CD14-positive monocyte (primary cell): ENCODE measurements at regions not wholly inside any gene's neighbourhood (a gene's known extent, or its start where the extent isn't known, plus 50 kb on each side); places are given as distances from the start of the nearest gene placed in this dataset.

Experiments
- DNase-seq, 3 donors: peaks; one replicate each; pipeline ENCODE4 v3.0.0-alpha.2; 2011 to 2022
- H2AFZ ChIP-seq: 2 replicates; pipeline ENCODE4 v1.6.0; 2012; ENCODE audit warnings: mild to moderate bottlenecking, low read depth, low read length, inconsistent platforms; ENCODE audit not compliant: insufficient read depth, poor library complexity, severe bottlenecking
- H3K27ac ChIP-seq, 2 donors: 1 replicate in 1 of 2; 2 replicates in 1 of 2; pipeline ENCODE4 v1.5.1; 2012 to 2013; ENCODE audit warnings: low read length in 2 of 2, control low read depth in 1 of 2, inconsistent platforms in 1 of 2, low read depth in 1 of 2, mild to moderate bottlenecking in 1 of 2
- H3K27me3 ChIP-seq, 2 donors: one replicate each; pipeline versions ENCODE4 v1.6.0 to v1.6.1; 2011 to 2013; ENCODE audit warnings: low read length in 2 of 2; ENCODE audit not compliant: control insufficient read depth in 2 of 2, insufficient read depth in 2 of 2
- H3K36me3 ChIP-seq, 2 donors: replicated peaks in 1 of 2; 1 replicate in 1 of 2; 2 replicates in 1 of 2; pipeline versions ENCODE4 v1.5.1 to v1.6.1; 2012 to 2013; ENCODE audit warnings: low read length in 2 of 2, control low read depth in 1 of 2, inconsistent platforms in 1 of 2, mild to moderate bottlenecking in 1 of 2; ENCODE audit not compliant: insufficient read depth in 2 of 2, control insufficient read depth in 1 of 2
- H3K4me1 ChIP-seq, 2 donors: 1 replicate in 1 of 2; 2 replicates in 1 of 2; pipeline versions ENCODE4 v1.5.1 to v1.6.1; 2012 to 2013; ENCODE audit warnings: low read length in 2 of 2, control low read depth in 1 of 2, inconsistent platforms in 1 of 2, mild to moderate bottlenecking in 1 of 2, moderate library complexity in 1 of 2; ENCODE audit not compliant: insufficient read depth in 2 of 2, control insufficient read depth in 1 of 2
- H3K4me2 ChIP-seq: replicated peaks from 2 replicates; pipeline ENCODE3; 2012; ENCODE audit warnings: low read length, moderate library complexity, mild to moderate bottlenecking; ENCODE audit not compliant: poor library complexity, severe bottlenecking; ENCODE audit errors: extremely low read depth
- H3K4me3 ChIP-seq, 3 experiments: fragments of 200-600 bp in 1 of 3; sonication (generic) in 1 of 3; replicated peaks in 1 of 3; 1 replicate in 2 of 3; 2 replicates in 1 of 3; pipeline ENCODE4 v1.5.1; 2011 to 2013; ENCODE audit warnings: low read length in 3 of 3, mild to moderate bottlenecking in 3 of 3, control low read depth in 2 of 3, low read depth in 2 of 3, inconsistent platforms in 1 of 3, moderate library complexity in 1 of 3
- H3K79me2 ChIP-seq: 2 replicates; pipeline ENCODE4 v1.6.0; 2012; ENCODE audit warnings: mild to moderate bottlenecking, control low read depth, inconsistent platforms, low read length, moderate library complexity; ENCODE audit not compliant: insufficient read depth
- H3K9ac ChIP-seq: 2 replicates; pipeline ENCODE4 v1.6.0; 2017; ENCODE audit warnings: low read length, mild to moderate bottlenecking; ENCODE audit not compliant: insufficient read depth, poor library complexity, severe bottlenecking
- H3K9me3 ChIP-seq, 2 donors: replicated peaks in 1 of 2; 1 replicate in 1 of 2; 2 replicates in 1 of 2; pipeline versions ENCODE4 v1.5.1 to v1.6.1; 2012 to 2013; ENCODE audit warnings: low read length in 2 of 2, control low read depth in 1 of 2; ENCODE audit not compliant: control insufficient read depth in 1 of 2, insufficient read depth in 1 of 2
- H4K20me1 ChIP-seq: 2 replicates; pipeline ENCODE4 v1.6.0; 2012; ENCODE audit warnings: mild to moderate bottlenecking, low read length, control low read depth, moderate library complexity; ENCODE audit not compliant: insufficient read depth
- H3K27ac Mint-ChIP-seq, 7 donors: one replicate each; pipeline ENCODE4 v1.8.0; 2020; ENCODE audit warnings: mild to moderate bottlenecking in 7 of 7, mixed read lengths in 7 of 7, moderate library complexity in 6 of 7, inconsistent platforms in 2 of 7
- H3K27me3 Mint-ChIP-seq, 3 donors: one replicate each; pipeline ENCODE4 v1.8.0; 2021 to 2022; ENCODE audit warnings: low read depth in 3 of 3, mild to moderate bottlenecking in 3 of 3, mixed read lengths in 3 of 3, moderate library complexity in 3 of 3, inconsistent platforms in 1 of 3
- H3K36me3 Mint-ChIP-seq, 2 donors: one replicate each; pipeline ENCODE4 v1.8.0; 2020; ENCODE audit warnings: mixed read lengths in 2 of 2, inconsistent platforms in 1 of 2, mild to moderate bottlenecking in 1 of 2
- H3K4me1 Mint-ChIP-seq: one replicate; pipeline ENCODE4 v1.8.0; 2020; ENCODE audit warnings: mild to moderate bottlenecking, mixed read lengths
- H3K4me3 Mint-ChIP-seq, 2 donors: one replicate each; pipeline ENCODE4 v1.8.0; 2020; ENCODE audit warnings: mild to moderate bottlenecking in 2 of 2, mixed read lengths in 2 of 2, moderate library complexity in 1 of 2
- H3K9me3 Mint-ChIP-seq, 7 donors: one replicate each; pipeline ENCODE4 v1.8.0; 2020 to 2022; ENCODE audit warnings: mixed read lengths in 7 of 7, mild to moderate bottlenecking in 6 of 7, moderate library complexity in 6 of 7, inconsistent platforms in 2 of 7
- CTCF ChIP-seq: fragments of 200-600 bp; IDR thresholded peaks from one replicate; pipeline ENCODE4 v1.8.0; 2022; ENCODE audit warnings: antibody characterized with exemption, mild to moderate bottlenecking
- WGBS: methylation state at CpG from one replicate; pipeline ENCODE4 v1.1.5; 2013; ENCODE audit warnings: missing lambda C conversion rate; ENCODE audit not compliant: insufficient coverage; 5-methylcytosine and 5-hydroxymethylcytosine counted together
- intact Hi-C, 2 donors: fragments of 100-400 bp; cut with micrococcal nuclease; formaldehyde crosslinking; loops; one replicate each; pipeline versions ENCODE4 v1.15.0 to v1.15.1; 2023

GRCh38 chr13:106941779-106942178 lies 373.8 kb upstream of the ARGLU1 start:
- intact Hi-C loops: no loop called here
- Histone ChIP-seq H3K4me3 (no peak overlapping the region), H3K9ac (no peak overlapping the region), H2AFZ (no peak overlapping the region), H3K9me3 (no peaks in the 10 kb centered on the region), H3K27me3 (no peaks in the 10 kb centered on the region), H3K4me1 (no peaks in the 10 kb centered on the region), H3K36me3 (no peaks in the 10 kb centered on the region), H3K79me2 (no peaks in the 10 kb centered on the region), H4K20me1 (no peaks in the 10 kb centered on the region), H3K27ac (no peak overlapping the region), H3K4me2 (no peak overlapping the region)
- Mint-ChIP-seq H3K9me3 (peaks cover 0 to 9% (median 2%) of the 10 kb centered on the region in 7 donors), H3K4me1 (no peaks in the 10 kb centered on the region), H3K4me3 (no peak overlapping the region), H3K36me3 (no peaks in the 10 kb centered on the region), H3K27me3 (no peaks in the 10 kb centered on the region), H3K27ac (no peak overlapping the region)
- 100% methylated on average over 1 of the region's 8 CpGs for WGBS
- TF ChIP-seq CTCF: no peak
- no peak for DNase-seq

GRCh38 chr13:106927421-106927820 lies 359.5 kb upstream of the ARGLU1 start:
- no peak for TF ChIP-seq CTCF
- Histone ChIP-seq H3K36me3 (no peaks in the 10 kb centered on the region), H3K27ac (no peak overlapping the region), H2AFZ (no peak overlapping the region), H3K9ac (no peak overlapping the region), H3K79me2 (no peaks in the 10 kb centered on the region), H3K4me2 (no peak overlapping the region), H3K4me1 (no peaks in the 10 kb centered on the region), H4K20me1 (no peaks in the 10 kb centered on the region), H3K4me3 (no peak overlapping the region), H3K27me3 (no peaks in the 10 kb centered on the region), H3K9me3 (no peaks in the 10 kb centered on the region)
- Mint-ChIP-seq H3K4me3 (no peak overlapping the region), H3K27ac (no peak overlapping the region), H3K27me3 (peaks cover 1 to 2% (median 1%) of the 10 kb centered on the region in 3 donors), H3K4me1 (no peaks in the 10 kb centered on the region), H3K9me3 (peaks cover 0 to 4% (median 1%) of the 10 kb centered on the region in 7 donors), H3K36me3 (no peaks in the 10 kb centered on the region)
- DNase-seq: no peak
- intact Hi-C loops: no loop called here
- no CpG with 5 or more reads among the region's 1 CpG for WGBS
